AG20443 (cell line): ENCODE measurements at regions not wholly inside any gene's neighbourhood (a gene's known extent, or its start where the extent isn't known, plus 50 kb on each side); places are given as distances from the start of the nearest gene placed in this dataset.

Experiments
- DNase-seq: peaks from one replicate; pipeline ENCODE4 v3.0.0; 2012; ENCODE audit warnings: low spot score, mixed read lengths

DNA sequence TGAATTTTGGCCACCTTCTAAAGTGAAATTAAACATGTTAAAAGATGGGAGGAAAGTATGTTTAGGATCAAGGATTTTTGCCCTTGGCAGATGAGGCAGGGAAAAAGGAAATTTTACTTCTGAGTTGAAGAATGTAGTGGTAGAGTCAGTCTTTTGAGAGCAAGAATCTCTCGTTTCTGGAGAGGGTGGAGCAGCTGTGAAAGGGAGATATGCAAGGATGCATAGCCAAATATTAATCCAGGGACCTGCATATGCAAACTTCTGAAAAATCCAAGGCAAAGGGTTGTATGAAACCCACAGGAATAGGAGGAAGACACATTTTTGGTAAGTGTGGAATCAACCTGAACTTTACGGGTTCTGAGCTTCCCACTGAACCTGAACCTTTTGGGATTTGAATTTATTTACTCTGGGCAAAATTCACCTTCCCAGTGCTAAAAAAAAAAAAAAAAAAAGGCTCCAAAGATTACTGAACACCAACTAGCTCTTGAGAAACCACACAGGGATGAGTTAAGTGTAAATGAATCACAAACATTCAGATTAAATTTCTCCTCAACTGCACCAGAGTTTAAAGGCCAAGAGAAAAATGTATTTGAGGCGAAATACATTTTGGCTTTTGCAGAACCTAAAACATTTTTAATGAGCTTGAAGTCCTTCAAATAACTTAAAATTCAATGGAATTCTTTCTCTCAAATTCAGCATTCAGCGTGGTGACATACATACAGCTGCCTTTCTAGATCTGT is 187.1 kb upstream of the CDKN3 start:
- DNase-seq = no peak

DNA sequence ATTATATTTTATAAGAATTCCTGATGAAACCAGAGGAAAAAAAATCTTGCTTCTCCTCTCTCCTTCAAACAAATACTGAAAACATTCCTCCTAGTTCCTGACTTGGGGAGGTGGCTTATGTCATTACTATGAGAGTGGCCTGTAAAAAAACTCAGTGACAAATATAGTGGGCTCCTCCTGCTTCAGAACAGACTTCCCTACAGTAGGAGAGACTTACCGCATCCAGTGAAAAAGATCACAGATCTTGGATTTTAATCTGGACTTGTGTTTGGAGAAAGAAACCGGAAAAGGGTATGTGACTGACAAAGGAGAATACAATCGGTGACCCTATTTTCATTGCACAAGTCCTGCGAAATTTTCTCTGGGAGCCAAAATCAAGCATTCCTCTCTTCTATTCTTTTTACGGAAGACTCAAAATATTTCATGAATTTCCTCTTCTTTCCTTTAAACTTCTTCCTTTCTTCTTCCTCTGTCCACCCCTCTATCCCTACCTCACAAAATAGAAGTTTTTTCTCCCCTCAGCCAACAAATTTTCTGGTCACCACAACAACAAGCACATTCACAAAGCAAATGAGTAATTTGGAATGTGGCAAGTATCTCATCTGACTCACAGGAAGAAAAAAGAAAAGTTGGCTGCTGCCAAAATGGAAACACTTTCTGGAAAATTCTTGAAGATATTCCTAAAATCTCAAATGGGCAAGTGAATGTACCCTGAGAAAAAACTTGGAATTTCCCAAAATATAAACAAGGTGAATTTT is 185.1 kb upstream of the CDKN3 start:
- peak; percentile 71 for DNase-seq

- no peak for DNase-seq
Observed at GRCh38 chr14:54213536-54213935, 183.3 kb upstream of the CDKN3 start.

DNA sequence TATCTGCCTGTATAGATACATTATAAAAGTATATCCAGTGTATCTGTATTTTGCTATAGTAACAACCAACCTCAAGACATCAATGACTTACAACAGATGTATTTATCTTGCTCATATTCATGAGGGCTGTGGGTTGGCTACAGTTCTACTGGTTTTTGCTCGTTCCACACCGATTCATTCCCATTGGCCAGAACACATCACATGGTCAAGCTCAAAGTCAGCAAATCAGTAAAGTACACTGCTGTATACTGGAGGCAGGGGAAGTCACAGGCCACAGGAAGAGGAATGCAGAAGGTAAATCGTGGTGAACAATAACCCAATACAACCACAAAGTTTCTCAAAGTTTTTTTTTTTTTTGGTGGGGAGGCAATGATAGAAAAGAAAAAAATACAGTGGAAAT is 180.0 kb upstream of the CDKN3 start:
- no peak for DNase-seq

DNA sequence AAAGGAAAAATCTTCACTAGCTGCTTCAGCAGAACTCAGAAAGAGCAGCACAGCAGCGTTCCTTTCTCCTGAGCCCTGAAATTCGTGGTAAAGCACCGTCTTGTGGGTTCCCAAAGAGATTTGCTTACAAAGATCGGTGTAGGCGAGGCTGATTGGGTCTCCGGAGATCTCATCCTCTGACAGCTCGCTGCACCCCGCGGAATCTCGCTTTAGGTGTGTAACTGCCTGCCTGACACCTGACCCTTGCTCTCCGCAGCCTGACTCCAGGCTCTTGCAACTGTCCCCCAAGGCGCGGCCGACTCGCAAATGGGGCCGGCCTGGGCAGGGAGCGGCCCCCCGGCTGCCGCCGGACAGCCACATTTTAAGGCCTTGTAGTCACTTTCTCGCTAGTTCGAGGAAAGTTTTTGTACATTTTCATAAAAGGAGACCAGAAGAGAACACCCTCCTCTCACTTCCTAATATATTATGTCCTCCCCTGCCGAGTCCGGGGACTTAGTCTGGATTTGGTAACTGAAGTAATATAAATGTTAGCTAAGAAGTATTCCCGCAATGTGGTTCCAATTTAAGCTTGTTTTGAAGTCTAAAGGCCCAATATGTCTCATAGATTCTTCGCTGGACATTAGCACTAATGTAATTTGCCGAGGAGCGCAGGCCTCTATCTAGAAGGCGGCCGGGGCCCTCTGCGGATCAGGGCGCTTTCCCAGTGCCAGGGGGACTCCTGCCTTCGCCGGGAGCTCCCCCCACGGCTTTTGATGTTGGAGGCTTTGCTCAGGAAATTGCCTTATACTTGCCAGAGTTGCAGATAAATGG is 177.3 kb upstream of the CDKN3 start:
- no peak for DNase-seq

DNA sequence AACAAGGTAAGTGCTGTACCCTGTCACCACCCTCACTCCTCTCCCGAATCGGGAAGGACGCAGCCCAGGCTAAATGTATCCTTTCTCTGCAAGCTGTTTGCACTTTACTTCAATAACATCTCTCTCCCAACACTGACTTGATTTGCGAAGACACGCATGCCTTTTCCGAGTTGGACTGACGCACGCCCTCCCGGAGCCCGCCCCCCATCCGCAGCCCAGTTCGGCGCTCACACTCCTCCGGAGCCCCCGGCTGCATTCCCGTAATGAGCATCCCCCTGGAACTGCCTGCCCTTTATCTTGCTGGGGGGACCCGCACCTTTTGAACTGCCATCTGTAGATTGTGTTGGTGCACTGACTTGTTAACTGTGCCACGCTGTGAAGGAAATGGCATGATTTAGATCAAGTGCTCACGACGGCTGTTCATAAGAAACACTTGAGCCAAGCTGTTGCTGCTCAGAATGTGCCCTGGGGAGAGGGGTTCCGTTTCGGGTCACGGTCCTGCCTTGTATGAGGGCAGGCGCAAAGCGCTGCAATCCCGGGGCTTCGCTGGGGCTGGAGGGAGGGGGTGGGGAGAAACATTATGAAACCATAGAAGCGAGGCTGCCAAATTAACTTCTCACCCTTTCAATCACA is 176.6 kb upstream of the CDKN3 start:
- peak; percentile 49 for DNase-seq

DNA sequence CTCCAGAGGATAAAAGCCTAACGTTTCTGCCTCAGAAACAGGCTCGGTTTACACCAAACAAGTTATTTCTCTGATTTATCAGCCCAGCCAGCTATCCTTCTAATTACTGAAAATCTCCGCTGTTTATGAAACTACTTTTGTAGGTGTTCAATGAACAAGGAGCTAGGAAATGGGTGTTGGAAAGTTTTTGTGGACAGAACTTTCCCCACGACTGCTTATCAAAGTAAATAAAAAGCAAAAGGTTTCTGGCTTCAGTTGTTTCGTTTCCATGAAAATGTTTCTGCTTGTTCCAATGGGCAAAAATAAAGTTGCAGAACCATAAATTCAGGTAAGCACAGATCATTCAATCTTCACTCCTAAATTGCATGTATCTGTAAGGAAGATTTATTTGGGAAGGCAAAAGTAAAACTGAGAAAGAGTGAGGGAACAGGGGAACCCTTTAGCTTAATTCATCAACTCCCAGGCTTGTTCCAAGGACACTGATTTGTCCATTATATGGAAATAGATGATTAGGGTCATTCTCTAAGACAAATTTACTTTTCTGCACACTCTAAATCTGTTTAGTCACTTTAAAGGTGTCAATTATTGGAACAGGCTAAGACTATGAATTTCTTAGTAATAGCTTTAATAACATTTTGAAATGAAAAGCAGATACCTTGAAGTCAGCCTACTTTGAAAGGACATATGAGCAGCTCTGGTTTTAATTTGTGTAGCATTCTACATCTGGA is 175.9 kb upstream of the CDKN3 start:
- DNase-seq = no peak

- DNase-seq = no peak
Observed at GRCh38 chr14:54221432-54221803, 175.4 kb upstream of the CDKN3 start.

DNA sequence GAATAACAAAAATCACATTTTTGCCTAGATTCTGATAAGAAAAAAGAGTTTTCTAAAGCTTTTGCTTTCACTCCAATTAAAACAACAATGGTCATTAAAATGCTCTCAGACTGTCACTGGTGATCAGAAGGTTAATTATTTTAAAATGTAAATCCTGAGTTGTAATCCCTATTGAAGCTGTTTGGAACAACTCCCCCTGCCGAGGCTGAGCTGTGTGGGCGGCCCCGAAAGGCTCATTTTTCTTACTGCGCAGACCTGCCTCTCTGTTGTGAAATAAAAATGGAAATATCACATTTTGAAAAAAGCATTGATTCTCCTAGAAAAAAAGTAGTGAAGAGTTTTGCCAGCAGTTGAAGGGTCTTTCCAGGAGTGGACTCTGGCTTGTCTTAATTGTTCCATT is 174.8 kb upstream of the CDKN3 start:
- no peak for DNase-seq

DNA sequence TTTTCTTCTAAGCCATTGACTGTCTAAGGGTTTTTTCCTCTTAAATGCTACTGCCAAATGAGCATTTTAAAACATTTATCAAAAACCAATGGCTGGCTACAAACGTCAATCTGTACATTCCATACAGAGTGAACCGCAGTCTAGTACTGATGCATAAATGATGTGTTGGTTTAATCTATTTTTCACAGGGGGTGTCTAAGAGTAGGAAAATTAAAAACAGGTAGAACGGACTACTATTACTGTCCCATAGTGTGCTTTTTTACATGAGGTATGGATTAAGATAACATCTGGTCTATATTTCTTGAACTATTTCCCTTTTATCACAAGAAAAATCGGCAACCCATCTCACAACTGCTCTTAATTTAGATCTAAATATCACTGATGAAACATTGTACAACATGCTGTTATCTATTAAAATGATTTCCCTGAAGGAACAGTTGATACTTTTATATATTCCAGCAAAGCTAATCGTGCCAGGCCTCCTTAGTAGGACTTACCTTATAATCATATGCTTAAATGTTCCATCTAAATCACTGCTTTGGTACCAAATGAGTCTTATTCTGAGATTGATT is 172.9 kb upstream of the CDKN3 start:
- no peak for DNase-seq

GRCh38 chr14:54225457-54226060 is 171.2 kb upstream of the CDKN3 start:
- no peak for DNase-seq

- no peak for DNase-seq
Observed at GRCh38 chr14:54226103-54226502, 170.7 kb upstream of the CDKN3 start.

- DNase-seq = no peak
Observed at GRCh38 chr14:54226558-54226957, 170.2 kb upstream of the CDKN3 start.

DNA sequence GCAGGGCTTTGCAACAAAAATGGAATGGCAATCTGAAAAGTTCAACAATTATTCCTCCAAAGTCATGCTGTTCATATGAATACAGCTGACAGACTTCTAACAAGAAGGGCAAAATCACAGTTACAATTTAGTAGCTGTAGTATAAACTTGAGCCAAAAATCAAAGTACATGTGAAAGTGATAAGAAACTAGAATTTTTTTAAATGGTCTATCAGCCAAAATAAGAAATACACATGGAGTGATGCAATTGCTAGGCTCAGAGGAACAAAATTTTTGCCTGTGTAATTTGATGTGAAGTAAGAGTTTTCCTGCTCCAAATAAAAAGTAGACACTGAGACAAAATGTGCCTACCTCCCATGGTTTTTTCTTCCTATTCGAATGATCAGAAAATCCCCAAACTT is 167.7 kb upstream of the CDKN3 start:
- no peak for DNase-seq

GRCh38 chr14:54230645-54231044 is 166.2 kb upstream of the CDKN3 start:
- no peak for DNase-seq

DNA sequence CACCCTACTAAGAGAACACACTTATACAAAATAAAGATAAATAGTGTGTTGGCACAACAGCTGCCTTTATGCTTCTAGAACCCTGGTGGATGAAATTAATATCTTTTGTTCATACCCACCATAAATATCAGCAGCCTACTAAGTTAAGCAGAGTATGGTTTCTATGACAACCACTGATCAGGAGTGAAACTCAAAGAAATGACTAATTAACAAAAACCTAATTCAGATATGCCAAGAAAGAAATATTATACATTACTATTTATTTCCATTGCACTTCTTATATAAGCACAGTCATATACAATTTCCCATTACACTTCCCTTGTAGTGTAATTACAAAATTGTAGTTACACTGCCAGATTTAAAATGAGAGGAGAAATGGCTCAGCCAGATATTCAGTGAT is 164.1 kb upstream of the CDKN3 start:
- DNase-seq = no peak

GRCh38 chr14:54241517-54241916 is 155.3 kb upstream of the CDKN3 start:
- no peak for DNase-seq

GRCh38 chr14:54251356-54251755 is 145.5 kb upstream of the CDKN3 start:
- DNase-seq = peak; percentile 21

DNA sequence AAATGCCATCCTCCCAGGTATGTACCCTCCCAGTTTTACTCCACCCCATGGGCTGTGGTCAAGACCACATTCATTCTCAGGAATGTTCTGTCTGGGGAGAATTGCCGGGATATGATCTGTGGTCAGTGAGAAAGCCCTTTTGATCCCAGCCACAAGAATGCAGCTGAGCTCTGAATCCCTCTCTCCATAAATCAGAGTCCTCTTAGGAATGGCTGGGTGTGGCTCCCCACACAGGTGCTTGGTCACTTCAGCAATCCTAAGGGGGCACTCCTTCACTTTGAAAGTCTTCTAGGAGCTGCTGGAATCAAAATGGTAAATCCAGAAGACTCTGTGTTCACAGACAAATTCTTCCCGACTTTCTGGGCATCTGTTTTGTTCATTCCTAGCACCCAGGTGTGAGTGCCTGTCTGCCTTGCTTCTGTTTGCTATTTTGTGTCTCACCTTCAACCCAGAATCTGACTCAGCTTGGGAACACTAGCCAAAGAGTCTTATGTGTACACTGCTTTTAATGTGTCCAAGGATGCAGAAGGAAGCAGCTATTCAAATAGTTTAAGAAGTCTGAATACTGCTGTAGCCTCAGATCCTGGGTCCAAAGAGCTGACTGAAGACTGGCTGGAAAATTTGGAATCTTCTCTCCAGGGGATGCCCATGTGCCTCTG is 144.6 kb upstream of the CDKN3 start:
- peak; percentile 84 for DNase-seq

DNA sequence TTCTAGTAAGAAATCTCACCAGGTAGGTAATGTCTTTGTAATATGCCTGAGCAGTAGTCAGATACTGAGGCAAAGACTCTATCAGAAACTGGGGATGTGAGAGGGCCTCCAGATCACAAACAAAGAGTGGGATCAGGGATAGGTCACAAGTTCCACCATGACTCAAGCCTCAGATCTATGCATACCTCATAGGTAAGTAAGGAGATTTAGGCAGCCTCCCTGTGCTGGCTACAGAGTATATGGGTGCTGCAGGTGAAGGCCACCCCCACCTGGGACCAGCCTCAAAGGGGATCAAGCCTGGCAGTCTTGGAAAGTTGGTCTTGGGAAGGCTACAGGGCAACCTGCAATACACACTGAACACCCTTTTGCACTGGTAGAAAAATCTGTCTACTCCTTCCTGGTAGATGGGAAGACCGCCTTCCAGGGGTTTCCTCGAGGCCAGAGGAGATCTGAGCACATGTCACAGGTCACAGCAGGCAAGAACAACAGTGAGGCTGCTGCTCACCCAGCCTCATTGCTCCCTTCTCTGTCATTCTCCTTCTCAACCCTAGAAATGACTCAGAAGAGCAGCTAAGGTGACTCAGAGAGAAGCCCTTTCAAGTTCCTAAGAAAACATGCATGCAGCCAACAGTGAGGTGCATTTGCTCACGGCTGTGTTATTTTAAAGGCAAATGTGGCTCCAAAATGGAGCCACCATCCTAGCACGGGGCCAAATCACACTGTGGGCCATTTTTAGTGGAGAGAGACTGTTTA is 143.4 kb upstream of the CDKN3 start:
- peak; percentile 67 for DNase-seq
